Heart left ventricle (tissue), 16 donors: ENCODE measurements at regions not wholly inside any gene's neighbourhood (a gene's known extent, or its start where the extent isn't known, plus 50 kb on each side); places are given as distances from the start of the nearest gene placed in this dataset.

ENCODE experiments used
- ATAC-seq, 4 donors: fragments of 200-7000 bp; cut with Tn5 transposase; one replicate each; pipeline ENCODE4 v1.9.1; 2020 to 2022; ENCODE audit warnings: moderate library complexity in 4 of 4, mild to moderate bottlenecking in 3 of 4, moderate number of reproducible peaks in 1 of 4
- DNase-seq, 5 donors: peaks; one replicate each; pipeline ENCODE4 v3.0.0-alpha.2; 2020
- H3K27ac ChIP-seq, 12 donors: fragments of 200-600 bp; sonication (generic) in 4 of 12; one replicate each; pipeline versions ENCODE4 v1.5.0 to v1.8.0; 2016 to 2022; ENCODE audit warnings: mild to moderate bottlenecking in 2 of 12
- H3K27me3 ChIP-seq, 9 donors: fragments of 200-600 bp; sonication (generic) in 2 of 9; one replicate each; pipeline versions ENCODE4 v1.5.1 to v1.8.0; 2016 to 2022; ENCODE audit warnings: mild to moderate bottlenecking in 3 of 9
- H3K36me3 ChIP-seq, 9 donors: fragments of 200-600 bp; sonication (generic) in 2 of 9; one replicate each; pipeline versions ENCODE4 v1.5.0 to v1.8.0; 2018 to 2022; ENCODE audit warnings: mild to moderate bottlenecking in 2 of 9
- H3K4me1 ChIP-seq, 12 donors: fragments of 200-600 bp; sonication (generic) in 4 of 12; one replicate each; pipeline versions ENCODE4 v1.5.0 to v1.8.0; 2016 to 2022; ENCODE audit warnings: mild to moderate bottlenecking in 3 of 12
- H3K4me3 ChIP-seq, 12 donors: fragments of 200-600 bp; sonication (generic) in 4 of 12; one replicate each; pipeline versions ENCODE4 v1.5.0 to v1.8.0; 2017 to 2022; ENCODE audit warnings: mild to moderate bottlenecking in 9 of 12, moderate library complexity in 4 of 12
- H3K9me3 ChIP-seq, 12 donors: fragments of 200-600 bp; sonication (generic) in 4 of 12; one replicate each; pipeline versions ENCODE4 v1.5.0 to v1.8.0; 2016 to 2022; ENCODE audit warnings: mild to moderate bottlenecking in 1 of 12
- POLR2A ChIP-seq, 2 donors: fragments of 450-650 bp; IDR thresholded peaks; one replicate each; pipeline ENCODE4 v1.6.1; 2017; ENCODE audit warnings: antibody characterized with exemption in 2 of 2, mild to moderate bottlenecking in 2 of 2, moderate library complexity in 2 of 2
- WGBS, 4 donors: extraction: QIAGEN DNeasy Blood & Tissue Kit in 2 of 4; methylation state at CpG; one replicate each; pipeline versions ENCODE4 v1.1.5 to v1.1.7; 2013 to 2018; 5-methylcytosine and 5-hydroxymethylcytosine counted together
- intact Hi-C, 10 donors: fragments of 100-400 bp; cut with DNase I; formaldehyde crosslinking; loops; one replicate each; pipeline versions ENCODE4 v1.11.1 to v1.14.2; 2022
- TF ChIP-seq, protein P1 (sequence below), 12 donors: fragments of 200-600 bp; sonication (generic) in 4 of 12; IDR thresholded peaks; one replicate each; pipeline versions ENCODE4 v1.5.0 to v1.8.0; 2018 to 2022; ENCODE audit warnings: antibody characterized with exemption in 12 of 12, mild to moderate bottlenecking in 5 of 12
- donor health status: ischemic (EF 13 %, LVEDD 7.1; RV severe dilation, severe dysfunction).
- donor health status: healthy with polysubstance abuse.
- donor health status: DM: no; HTN: yes; CAD: no.
- donor health status: DM: no; HTN: no; CAD: no.
- donor health status: ischemic (EF 25% LVEDD 6.9; RV normal size, moderate dysfunction).
- donor health status: ischemic (EF 25% LVEDD 5.7; RV mildly dilated, moderate dysfunction).
- donor health status: healthy.
- donor health status: DM: yes; HTN: yes; CAD: no.
- donor health status: ischemic (EF 35%, LVEDD 5.7; RV mildly dilated, moderate dysfunction).
- donor health status: nonischemic (EF 11% LVEDD 7.7; RV severe dilation, severe dysfunction).
- donor health status: DM: yes; HTN: yes; CAD: no.
- donor health status: PGD.
- donor health status: ischemic (EF 29% LVEDD 5.4; RV normal size, mild dysfunction).
- donor health status: nonischemic (EF 23%, LVEDD 6.1; RV moderate dilation, normal function).

DNA sequence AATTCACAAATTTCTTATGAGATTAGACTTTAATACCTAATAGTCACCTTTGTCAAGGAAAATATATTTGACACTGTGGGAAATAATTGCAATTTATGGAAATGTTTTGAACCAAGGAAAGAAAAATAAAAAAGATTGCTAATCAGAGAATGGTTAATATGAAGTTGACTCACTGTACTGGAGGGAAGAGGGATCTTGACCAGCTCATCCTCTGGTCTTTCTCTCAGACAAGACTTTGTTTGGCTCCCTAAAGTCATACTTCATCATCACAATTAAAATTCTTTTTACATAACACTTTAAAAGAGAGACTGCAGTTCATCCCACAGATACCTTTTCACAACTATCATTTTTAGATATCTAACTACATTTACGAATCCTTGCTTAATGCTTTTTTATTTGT, 538.5 kb upstream of the ZEB2 start:
- intact Hi-C loops = no loop called here
- Histone ChIP-seq H3K4me1 (no peaks in the 10 kb centered on the region), H3K36me3 (no peaks in the 10 kb centered on the region), H3K27ac (no peak overlapping the region), H3K27me3 (no peaks in the 10 kb centered on the region), H3K9me3 (no peaks in the 10 kb centered on the region), H3K4me3 (no peak overlapping the region)
- ATAC-seq (no peak), DNase-seq (no peak)
- 83 to 93% (median 89%) methylated on average over 1 of the region's 1 CpG for WGBS, 4 donors
- TF ChIP-seq POLR2A (IDR thresholded peaks at IDR 0.05) = no peak
- TF ChIP-seq, protein P1, sequence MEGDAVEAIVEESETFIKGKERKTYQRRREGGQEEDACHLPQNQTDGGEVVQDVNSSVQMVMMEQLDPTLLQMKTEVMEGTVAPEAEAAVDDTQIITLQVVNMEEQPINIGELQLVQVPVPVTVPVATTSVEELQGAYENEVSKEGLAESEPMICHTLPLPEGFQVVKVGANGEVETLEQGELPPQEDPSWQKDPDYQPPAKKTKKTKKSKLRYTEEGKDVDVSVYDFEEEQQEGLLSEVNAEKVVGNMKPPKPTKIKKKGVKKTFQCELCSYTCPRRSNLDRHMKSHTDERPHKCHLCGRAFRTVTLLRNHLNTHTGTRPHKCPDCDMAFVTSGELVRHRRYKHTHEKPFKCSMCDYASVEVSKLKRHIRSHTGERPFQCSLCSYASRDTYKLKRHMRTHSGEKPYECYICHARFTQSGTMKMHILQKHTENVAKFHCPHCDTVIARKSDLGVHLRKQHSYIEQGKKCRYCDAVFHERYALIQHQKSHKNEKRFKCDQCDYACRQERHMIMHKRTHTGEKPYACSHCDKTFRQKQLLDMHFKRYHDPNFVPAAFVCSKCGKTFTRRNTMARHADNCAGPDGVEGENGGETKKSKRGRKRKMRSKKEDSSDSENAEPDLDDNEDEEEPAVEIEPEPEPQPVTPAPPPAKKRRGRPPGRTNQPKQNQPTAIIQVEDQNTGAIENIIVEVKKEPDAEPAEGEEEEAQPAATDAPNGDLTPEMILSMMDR (IDR thresholded peaks at IDR 0.05) = no peak

DNA sequence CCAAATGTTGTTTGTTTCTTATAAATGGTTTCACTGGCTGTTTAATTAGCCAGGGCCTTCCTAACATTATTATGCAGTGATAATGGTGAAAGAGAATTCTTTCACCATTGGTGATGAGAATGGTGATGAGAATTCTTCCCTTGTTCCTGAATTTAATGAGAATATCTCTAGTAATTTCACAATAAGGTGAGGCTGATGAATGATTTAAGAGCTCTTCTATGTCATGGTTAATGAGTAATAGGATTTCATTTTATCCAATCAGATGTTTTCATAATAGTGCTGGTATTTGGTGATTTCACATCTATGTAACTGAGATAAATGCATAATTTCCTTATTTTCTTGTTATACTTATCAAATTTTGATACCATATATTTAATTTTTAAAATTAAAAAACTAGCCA, 535.7 kb upstream of the ZEB2 start:
- DNase-seq (no peak), ATAC-seq (no peak)
- no peak for TF ChIP-seq POLR2A (IDR thresholded peaks at IDR 0.05)
- TF ChIP-seq, protein P1 (IDR thresholded peaks at IDR 0.05) = no peak
- no peaks in the 10 kb centered on the region for H3K4me1 ChIP-seq
- H3K27ac ChIP-seq = no peak overlapping the region
- intact Hi-C loops = no loop called here
- no peaks in the 10 kb centered on the region for H3K27me3 ChIP-seq
- H3K36me3 ChIP-seq = no peaks in the 10 kb centered on the region
- no peaks in the 10 kb centered on the region for H3K9me3 ChIP-seq
- H3K4me3 ChIP-seq = no peak overlapping the region

DNA sequence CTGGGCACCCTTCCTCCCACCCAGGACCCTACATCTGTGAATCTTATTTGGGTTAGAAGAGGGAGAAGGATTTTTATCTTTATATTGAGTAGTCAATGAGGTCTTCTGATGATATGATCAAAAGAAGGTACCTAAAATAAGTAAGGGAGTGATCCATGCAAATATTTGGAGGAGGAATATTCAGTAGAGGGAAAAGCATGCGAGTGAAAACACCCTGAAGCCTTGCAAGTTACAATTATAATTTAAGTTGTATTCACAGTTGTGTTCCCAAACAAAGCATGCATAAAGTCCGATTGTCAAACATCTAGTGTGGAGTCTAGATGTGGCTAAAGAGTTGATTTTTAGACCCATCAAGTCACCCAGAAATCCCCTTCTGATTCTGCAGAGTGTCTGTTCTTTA, 530.2 kb upstream of the ZEB2 start:
- Histone ChIP-seq H3K27ac (no peak overlapping the region), H3K27me3 (no peaks in the 10 kb centered on the region), H3K4me3 (no peak overlapping the region), H3K36me3 (no peaks in the 10 kb centered on the region), H3K9me3 (no peaks in the 10 kb centered on the region), H3K4me1 (no peaks in the 10 kb centered on the region)
- no peak for DNase-seq
- ATAC-seq = no peak
- WGBS, 4 donors = 90 to 94% (median 92%) methylated on average over 2 of the region's 2 CpGs
- intact Hi-C loops = no loop called here
- no peak for TF ChIP-seq POLR2A (IDR thresholded peaks at IDR 0.05)
- TF ChIP-seq, protein P1 (IDR thresholded peaks at IDR 0.05) = no peak

DNA sequence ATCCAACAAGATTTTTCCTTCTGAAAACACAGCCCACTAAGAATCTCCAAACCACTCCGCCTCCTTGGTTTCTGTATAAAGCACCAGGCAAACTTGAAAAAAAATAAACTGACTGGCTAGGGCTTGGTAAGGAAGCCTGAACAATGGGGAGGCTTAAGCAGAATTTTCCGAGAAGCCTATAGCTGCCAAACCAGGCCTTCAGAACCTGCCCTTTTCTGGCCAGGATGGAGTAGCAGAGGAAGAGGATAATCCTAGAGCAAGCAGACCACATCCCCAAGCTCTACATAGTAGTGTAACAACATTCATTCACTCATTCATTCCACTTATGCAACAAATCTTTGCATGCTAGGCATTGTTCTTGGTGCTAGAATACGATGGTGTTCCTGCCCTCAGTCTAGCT, 529.6 kb upstream of the ZEB2 start:
- Histone ChIP-seq H3K27ac (no peak overlapping the region), H3K4me3 (no peak overlapping the region), H3K36me3 (no peaks in the 10 kb centered on the region), H3K4me1 (no peaks in the 10 kb centered on the region), H3K27me3 (no peaks in the 10 kb centered on the region), H3K9me3 (no peaks in the 10 kb centered on the region)
- ATAC-seq = no peak
- TF ChIP-seq POLR2A (IDR thresholded peaks at IDR 0.05) = no peak
- TF ChIP-seq, protein P1 (IDR thresholded peaks at IDR 0.05) = no peak
- no peak for DNase-seq
- WGBS, 4 donors = 49 to 85% (median 61%) methylated on average over 3 of the region's 3 CpGs
- intact Hi-C loops = no loop called here
